GM23338 (cell line): ENCODE measurements at regions not wholly inside any gene's neighbourhood (a gene's known extent, or its start where the extent isn't known, plus 50 kb on each side); places are given as distances from the start of the nearest gene placed in this dataset.

Experiments used
- ATAC-seq: fragments of 200-7000 bp; cut with Tn5 transposase; 3 replicates; pipeline ENCODE4 v1.9.1; 2020
- DNase-seq: peaks from one replicate; pipeline ENCODE4 v3.0.0-alpha.2; 2015; ENCODE audit warnings: low spot score
- H2AFZ ChIP-seq: fragments of 200-600 bp; sonication (generic); 2 replicates; pipeline ENCODE4 v1.8.0; 2016; ENCODE audit warnings: antibody characterized with exemption, mild to moderate bottlenecking, moderate library complexity
- H3F3A ChIP-seq: fragments of 200-600 bp; sonication (generic); replicated peaks from 2 replicates; pipeline ENCODE4 v1.8.0; 2017; ENCODE audit warnings: antibody characterized with exemption, mixed run types, low read depth
- H3K27ac ChIP-seq: fragments of 200-600 bp; sonication (generic); 2 replicates; pipeline ENCODE4 v1.6.1; 2016; ENCODE audit warnings: low read depth
- H3K27me3 ChIP-seq: fragments of 200-600 bp; sonication (generic); 2 replicates; pipeline ENCODE4 v1.8.0; 2016; ENCODE audit warnings: mild to moderate bottlenecking, mixed run types, moderate library complexity; ENCODE audit not compliant: insufficient read depth
- H3K36me3 ChIP-seq: fragments of 200-600 bp; sonication (generic); 2 replicates; pipeline ENCODE4 v1.8.0; 2016; ENCODE audit warnings: mild to moderate bottlenecking; ENCODE audit not compliant: insufficient read depth
- H3K4me1 ChIP-seq: fragments of 200-600 bp; sonication (generic); 2 replicates; pipeline ENCODE4 v1.8.0; 2016; ENCODE audit warnings: mild to moderate bottlenecking, moderate library complexity; ENCODE audit not compliant: insufficient read depth
- H3K4me2 ChIP-seq: fragments of 200-600 bp; sonication (generic); 2 replicates; pipeline ENCODE4 v1.7.1; 2017; ENCODE audit warnings: mixed run types
- H3K4me3 ChIP-seq: fragments of 200-600 bp; sonication (generic); 2 replicates; pipeline ENCODE4 v1.6.1; 2016; ENCODE audit warnings: mixed run types
- H3K79me2 ChIP-seq: fragments of 200-600 bp; sonication (generic); replicated peaks from 2 replicates; pipeline ENCODE4 v1.8.0; 2017; ENCODE audit warnings: mild to moderate bottlenecking; ENCODE audit not compliant: insufficient read depth
- H3K9me2 ChIP-seq: fragments of 200-600 bp; sonication (generic); 2 replicates; pipeline ENCODE4 v1.8.0; 2017; ENCODE audit not compliant: insufficient read depth
- H4K20me1 ChIP-seq: fragments of 200-600 bp; sonication (generic); replicated peaks from 2 replicates; pipeline ENCODE4 v1.8.0; 2017; ENCODE audit warnings: mild to moderate bottlenecking; ENCODE audit not compliant: insufficient read depth
- H3K27ac Mint-ChIP-seq: 2 replicates; pipeline ENCODE4 v1.8.0; 2020; ENCODE audit warnings: inconsistent platforms, mild to moderate bottlenecking, moderate library complexity, mixed read lengths
- H3K27me3 Mint-ChIP-seq: 3 replicates; pipeline ENCODE4 v1.8.0; 2022; ENCODE audit warnings: low read depth, mild to moderate bottlenecking, moderate library complexity, mixed read lengths, inconsistent platforms; ENCODE audit not compliant: insufficient read depth, poor library complexity
- H3K36me3 Mint-ChIP-seq: 3 replicates; pipeline ENCODE4 v1.8.0; 2021; ENCODE audit warnings: low read depth, mild to moderate bottlenecking, inconsistent platforms, moderate library complexity, mixed read lengths
- H3K4me1 Mint-ChIP-seq: 3 replicates; pipeline ENCODE4 v1.8.0; 2020; ENCODE audit warnings: mild to moderate bottlenecking, inconsistent platforms, mixed read lengths
- H3K4me3 Mint-ChIP-seq: 3 replicates; pipeline ENCODE4 v1.8.0; 2021; ENCODE audit warnings: moderate library complexity, mild to moderate bottlenecking, inconsistent platforms, mixed read lengths
- H3K9me3 Mint-ChIP-seq: 3 replicates; pipeline ENCODE4 v1.8.0; 2020; ENCODE audit warnings: moderate library complexity, mild to moderate bottlenecking, inconsistent platforms, mixed read lengths
- CREB1 ChIP-seq: fragments of 250-450 bp; sonication (Bioruptor Pico); IDR thresholded peaks from 2 replicates; pipeline ENCODE4 v1.5.0; 2020; ENCODE audit warnings: low read depth, mild to moderate bottlenecking, moderate library complexity
- EZH2 ChIP-seq: fragments of 200-600 bp; sonication (generic); IDR thresholded peaks from one replicate; pipeline ENCODE4 v1.8.0; 2017; ENCODE audit warnings: antibody characterized with exemption, mild to moderate bottlenecking, low read depth; ENCODE audit not compliant: unreplicated experiment
- JUNB ChIP-seq: IDR thresholded peaks from one replicate; pipeline ENCODE4 v1.6.1; 2016; ENCODE audit warnings: antibody characterized with exemption; ENCODE audit not compliant: unreplicated experiment
- NANOG ChIP-seq: IDR thresholded peaks from 2 replicates; pipeline ENCODE4 v1.6.1; 2016; ENCODE audit warnings: antibody characterized with exemption, borderline replicate concordance
- ZNF114 ChIP-seq: fragments of 250-450 bp; sonication (Bioruptor Pico); IDR thresholded peaks from 2 replicates; pipeline ENCODE4 v1.5.0; 2020; ENCODE audit warnings: mild to moderate bottlenecking, moderate library complexity
- TF ChIP-seq, protein P1 (sequence below): IDR thresholded peaks from 2 replicates; pipeline ENCODE4 v1.6.1; 2016; ENCODE audit warnings: antibody characterized with exemption
- TF ChIP-seq, protein P2 (sequence below): IDR thresholded peaks from one replicate; pipeline ENCODE4 v1.6.1; 2018; ENCODE audit warnings: antibody characterized with exemption; ENCODE audit not compliant: unreplicated experiment
- TF ChIP-seq, protein P3 (sequence below): fragments of 250-450 bp; sonication (Bioruptor Pico); IDR thresholded peaks from 2 replicates; pipeline ENCODE4 v1.5.0; 2020; ENCODE audit warnings: mild to moderate bottlenecking, moderate library complexity
- TF ChIP-seq, protein P4 (sequence below), 2 experiments: fragments of 200-600 bp in 1 of 2; sonication (generic) in 1 of 2; conservative IDR thresholded peaks; 2 replicates each; pipeline versions ENCODE4 v1.5.1 to v1.6.1; 2016 to 2017; ENCODE audit warnings: antibody characterized with exemption in 2 of 2, low read depth in 2 of 2, mild to moderate bottlenecking in 2 of 2, moderate library complexity in 1 of 2

DNA sequence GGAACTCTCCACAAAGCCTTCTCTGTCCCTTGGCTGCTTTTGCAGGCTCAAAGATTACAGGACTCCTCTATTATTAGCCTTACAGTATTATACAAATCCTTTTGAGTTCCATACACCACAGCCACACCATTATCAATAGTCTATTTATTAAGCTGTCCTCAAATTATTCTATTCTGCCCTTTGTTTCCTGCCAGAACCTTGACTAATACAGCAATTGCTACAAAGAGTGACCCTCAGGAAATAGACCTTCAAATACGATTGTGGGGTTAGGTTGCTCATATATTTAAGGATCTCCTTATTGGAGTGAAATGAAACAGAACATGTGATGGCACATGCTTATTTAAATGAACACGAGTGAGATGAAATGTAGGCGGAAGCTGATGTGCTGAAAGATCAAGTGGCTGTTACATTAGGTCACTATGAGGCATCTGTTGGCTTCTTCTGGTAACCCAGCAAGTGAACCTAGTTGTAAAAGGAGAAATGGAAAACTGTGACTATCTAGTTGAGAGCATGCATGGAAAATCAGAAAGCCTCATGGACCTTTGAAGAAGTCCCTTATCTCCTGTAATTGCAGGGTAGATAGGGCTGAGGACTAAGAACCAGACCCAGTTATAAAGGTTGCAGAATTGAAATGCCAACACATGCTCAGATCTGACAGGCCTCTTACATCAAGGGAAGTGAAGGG lies 75.5 kb downstream of the AVPR1A start:
- Histone ChIP-seq H3K4me1 (no peaks in the 10 kb centered on the region), H3K4me3 (no peak overlapping the region), H2AFZ (no peak overlapping the region), H4K20me1 (no peaks in the 10 kb centered on the region), H3K27ac (no peak overlapping the region), H3K27me3 (no peaks in the 10 kb centered on the region), H3K36me3 (no peaks in the 10 kb centered on the region), H3K79me2 (no peaks in the 10 kb centered on the region), H3F3A (no peaks in the 10 kb centered on the region), H3K4me2 (no peak overlapping the region), H3K9me2 (no peaks in the 10 kb centered on the region)
- Mint-ChIP-seq H3K36me3 (no peaks in the 10 kb centered on the region), H3K27me3 (peaks cover 2% of the 10 kb centered on the region), H3K27ac (no peak overlapping the region), H3K4me1 (no peaks in the 10 kb centered on the region), H3K9me3 (no peaks in the 10 kb centered on the region), H3K4me3 (no peak overlapping the region)
- ATAC-seq (no peak), DNase-seq (no peak)
- no peak for TF ChIP-seq EZH2
- TF ChIP-seq, protein P1, sequence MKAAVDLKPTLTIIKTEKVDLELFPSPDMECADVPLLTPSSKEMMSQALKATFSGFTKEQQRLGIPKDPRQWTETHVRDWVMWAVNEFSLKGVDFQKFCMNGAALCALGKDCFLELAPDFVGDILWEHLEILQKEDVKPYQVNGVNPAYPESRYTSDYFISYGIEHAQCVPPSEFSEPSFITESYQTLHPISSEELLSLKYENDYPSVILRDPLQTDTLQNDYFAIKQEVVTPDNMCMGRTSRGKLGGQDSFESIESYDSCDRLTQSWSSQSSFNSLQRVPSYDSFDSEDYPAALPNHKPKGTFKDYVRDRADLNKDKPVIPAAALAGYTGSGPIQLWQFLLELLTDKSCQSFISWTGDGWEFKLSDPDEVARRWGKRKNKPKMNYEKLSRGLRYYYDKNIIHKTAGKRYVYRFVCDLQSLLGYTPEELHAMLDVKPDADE: no peak
- TF ChIP-seq NANOG: no peak
- TF ChIP-seq, protein P2, sequence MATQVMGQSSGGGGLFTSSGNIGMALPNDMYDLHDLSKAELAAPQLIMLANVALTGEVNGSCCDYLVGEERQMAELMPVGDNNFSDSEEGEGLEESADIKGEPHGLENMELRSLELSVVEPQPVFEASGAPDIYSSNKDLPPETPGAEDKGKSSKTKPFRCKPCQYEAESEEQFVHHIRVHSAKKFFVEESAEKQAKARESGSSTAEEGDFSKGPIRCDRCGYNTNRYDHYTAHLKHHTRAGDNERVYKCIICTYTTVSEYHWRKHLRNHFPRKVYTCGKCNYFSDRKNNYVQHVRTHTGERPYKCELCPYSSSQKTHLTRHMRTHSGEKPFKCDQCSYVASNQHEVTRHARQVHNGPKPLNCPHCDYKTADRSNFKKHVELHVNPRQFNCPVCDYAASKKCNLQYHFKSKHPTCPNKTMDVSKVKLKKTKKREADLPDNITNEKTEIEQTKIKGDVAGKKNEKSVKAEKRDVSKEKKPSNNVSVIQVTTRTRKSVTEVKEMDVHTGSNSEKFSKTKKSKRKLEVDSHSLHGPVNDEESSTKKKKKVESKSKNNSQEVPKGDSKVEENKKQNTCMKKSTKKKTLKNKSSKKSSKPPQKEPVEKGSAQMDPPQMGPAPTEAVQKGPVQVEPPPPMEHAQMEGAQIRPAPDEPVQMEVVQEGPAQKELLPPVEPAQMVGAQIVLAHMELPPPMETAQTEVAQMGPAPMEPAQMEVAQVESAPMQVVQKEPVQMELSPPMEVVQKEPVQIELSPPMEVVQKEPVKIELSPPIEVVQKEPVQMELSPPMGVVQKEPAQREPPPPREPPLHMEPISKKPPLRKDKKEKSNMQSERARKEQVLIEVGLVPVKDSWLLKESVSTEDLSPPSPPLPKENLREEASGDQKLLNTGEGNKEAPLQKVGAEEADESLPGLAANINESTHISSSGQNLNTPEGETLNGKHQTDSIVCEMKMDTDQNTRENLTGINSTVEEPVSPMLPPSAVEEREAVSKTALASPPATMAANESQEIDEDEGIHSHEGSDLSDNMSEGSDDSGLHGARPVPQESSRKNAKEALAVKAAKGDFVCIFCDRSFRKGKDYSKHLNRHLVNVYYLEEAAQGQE: no peak
- no peak for TF ChIP-seq JUNB
- TF ChIP-seq ZNF114 (CRISPR knock-in tag): no peak
- TF ChIP-seq CREB1 (CRISPR knock-in tag): no peak
- TF ChIP-seq, protein P3, sequence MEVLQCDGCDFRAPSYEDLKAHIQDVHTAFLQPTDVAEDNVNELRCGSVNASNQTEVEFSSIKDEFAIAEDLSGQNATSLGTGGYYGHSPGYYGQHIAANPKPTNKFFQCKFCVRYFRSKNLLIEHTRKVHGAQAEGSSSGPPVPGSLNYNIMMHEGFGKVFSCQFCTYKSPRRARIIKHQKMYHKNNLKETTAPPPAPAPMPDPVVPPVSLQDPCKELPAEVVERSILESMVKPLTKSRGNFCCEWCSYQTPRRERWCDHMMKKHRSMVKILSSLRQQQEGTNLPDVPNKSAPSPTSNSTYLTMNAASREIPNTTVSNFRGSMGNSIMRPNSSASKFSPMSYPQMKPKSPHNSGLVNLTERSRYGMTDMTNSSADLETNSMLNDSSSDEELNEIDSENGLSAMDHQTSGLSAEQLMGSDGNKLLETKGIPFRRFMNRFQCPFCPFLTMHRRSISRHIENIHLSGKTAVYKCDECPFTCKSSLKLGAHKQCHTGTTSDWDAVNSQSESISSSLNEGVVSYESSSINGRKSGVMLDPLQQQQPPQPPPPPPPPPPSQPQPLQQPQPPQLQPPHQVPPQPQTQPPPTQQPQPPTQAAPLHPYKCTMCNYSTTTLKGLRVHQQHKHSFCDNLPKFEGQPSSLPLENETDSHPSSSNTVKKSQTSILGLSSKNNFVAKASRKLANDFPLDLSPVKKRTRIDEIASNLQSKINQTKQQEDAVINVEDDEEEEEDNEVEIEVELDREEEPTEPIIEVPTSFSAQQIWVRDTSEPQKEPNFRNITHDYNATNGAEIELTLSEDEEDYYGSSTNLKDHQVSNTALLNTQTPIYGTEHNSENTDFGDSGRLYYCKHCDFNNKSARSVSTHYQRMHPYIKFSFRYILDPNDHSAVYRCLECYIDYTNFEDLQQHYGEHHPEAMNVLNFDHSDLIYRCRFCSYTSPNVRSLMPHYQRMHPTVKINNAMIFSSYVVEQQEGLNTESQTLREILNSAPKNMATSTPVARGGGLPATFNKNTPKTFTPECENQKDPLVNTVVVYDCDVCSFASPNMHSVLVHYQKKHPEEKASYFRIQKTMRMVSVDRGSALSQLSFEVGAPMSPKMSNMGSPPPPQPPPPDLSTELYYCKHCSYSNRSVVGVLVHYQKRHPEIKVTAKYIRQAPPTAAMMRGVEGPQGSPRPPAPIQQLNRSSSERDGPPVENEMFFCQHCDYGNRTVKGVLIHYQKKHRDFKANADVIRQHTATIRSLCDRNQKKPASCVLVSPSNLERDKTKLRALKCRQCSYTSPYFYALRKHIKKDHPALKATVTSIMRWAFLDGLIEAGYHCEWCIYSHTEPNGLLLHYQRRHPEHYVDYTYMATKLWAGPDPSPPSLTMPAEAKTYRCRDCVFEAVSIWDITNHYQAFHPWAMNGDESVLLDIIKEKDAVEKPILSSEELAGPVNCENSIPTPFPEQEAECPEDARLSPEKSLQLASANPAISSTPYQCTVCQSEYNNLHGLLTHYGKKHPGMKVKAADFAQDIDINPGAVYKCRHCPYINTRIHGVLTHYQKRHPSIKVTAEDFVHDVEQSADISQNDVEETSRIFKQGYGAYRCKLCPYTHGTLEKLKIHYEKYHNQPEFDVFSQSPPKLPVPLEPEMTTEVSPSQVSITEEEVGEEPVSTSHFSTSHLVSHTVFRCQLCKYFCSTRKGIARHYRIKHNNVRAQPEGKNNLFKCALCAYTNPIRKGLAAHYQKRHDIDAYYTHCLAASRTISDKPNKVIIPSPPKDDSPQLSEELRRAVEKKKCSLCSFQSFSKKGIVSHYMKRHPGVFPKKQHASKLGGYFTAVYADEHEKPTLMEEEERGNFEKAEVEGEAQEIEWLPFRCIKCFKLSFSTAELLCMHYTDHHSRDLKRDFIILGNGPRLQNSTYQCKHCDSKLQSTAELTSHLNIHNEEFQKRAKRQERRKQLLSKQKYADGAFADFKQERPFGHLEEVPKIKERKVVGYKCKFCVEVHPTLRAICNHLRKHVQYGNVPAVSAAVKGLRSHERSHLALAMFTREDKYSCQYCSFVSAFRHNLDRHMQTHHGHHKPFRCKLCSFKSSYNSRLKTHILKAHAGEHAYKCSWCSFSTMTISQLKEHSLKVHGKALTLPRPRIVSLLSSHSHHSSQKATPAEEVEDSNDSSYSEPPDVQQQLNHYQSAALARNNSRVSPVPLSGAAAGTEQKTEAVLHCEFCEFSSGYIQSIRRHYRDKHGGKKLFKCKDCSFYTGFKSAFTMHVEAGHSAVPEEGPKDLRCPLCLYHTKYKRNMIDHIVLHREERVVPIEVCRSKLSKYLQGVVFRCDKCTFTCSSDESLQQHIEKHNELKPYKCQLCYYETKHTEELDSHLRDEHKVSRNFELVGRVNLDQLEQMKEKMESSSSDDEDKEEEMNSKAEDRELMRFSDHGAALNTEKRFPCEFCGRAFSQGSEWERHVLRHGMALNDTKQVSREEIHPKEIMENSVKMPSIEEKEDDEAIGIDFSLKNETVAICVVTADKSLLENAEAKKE (CRISPR knock-in tag): no peak
- TF ChIP-seq, protein P4, sequence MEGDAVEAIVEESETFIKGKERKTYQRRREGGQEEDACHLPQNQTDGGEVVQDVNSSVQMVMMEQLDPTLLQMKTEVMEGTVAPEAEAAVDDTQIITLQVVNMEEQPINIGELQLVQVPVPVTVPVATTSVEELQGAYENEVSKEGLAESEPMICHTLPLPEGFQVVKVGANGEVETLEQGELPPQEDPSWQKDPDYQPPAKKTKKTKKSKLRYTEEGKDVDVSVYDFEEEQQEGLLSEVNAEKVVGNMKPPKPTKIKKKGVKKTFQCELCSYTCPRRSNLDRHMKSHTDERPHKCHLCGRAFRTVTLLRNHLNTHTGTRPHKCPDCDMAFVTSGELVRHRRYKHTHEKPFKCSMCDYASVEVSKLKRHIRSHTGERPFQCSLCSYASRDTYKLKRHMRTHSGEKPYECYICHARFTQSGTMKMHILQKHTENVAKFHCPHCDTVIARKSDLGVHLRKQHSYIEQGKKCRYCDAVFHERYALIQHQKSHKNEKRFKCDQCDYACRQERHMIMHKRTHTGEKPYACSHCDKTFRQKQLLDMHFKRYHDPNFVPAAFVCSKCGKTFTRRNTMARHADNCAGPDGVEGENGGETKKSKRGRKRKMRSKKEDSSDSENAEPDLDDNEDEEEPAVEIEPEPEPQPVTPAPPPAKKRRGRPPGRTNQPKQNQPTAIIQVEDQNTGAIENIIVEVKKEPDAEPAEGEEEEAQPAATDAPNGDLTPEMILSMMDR (conservative IDR thresholded peaks at IDR 0.05; ENCODE audit: low read depth in 2 of 2): no peak
